ENCODE measurements at regions not wholly inside any gene's neighbourhood (a gene's known extent, or its start where the extent isn't known, plus 50 kb on each side); places are given as distances from the start of the nearest gene placed in this dataset.

DNA sequence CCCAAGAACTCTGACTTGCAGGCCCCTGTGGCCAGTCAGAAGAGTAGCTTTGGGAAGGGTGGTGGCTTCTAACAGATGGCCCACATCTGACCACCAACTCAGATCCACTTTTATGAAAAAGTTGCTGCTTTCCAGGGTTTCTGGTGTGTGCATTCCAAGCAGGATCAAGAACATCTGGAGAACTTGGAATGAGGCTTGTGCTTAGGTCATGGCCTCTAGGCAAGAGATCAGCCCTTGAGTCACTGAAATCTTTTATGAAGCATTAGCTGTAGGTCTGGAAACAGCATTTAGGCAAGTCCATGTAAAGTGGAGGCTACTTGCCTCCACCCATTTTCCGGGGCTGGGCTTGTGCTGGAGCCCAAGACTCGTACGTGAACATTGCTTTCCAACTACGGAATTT lies 433.3 kb downstream of the SH3GL2 start:
- CTCF ChIA-PET = no interaction called here
- ATAC-seq = no peak

DNA sequence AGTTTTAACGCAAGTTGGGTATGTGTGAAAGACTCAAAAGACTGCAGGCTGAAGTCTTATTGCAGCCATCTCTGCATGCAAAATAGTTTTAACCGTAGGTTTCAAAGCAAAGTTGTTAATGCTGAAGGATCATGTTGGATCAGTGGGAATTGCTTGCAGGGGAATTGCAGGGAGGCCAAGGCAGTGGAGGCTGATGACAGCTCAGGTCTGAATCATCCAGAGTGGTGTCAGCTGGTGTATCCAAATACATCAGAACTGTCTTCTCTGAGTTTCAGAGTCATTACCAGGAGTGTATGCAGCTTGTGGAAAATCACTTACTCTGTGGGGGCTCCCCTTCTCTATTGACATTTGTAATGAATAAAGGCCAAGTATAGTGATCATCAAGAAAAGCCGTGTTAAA lies 435.7 kb downstream of the SH3GL2 start:
- Mint-ChIP-seq H3K36me3 (peaks cover 10% of the 10 kb centered on the region), H3K27ac (no peak overlapping the region), H3K27me3 (ENCODE audit: low read depth) (no peaks in the 10 kb centered on the region), H3K9me3 (peaks cover 16% of the 10 kb centered on the region), H3K4me3 (no peak overlapping the region), H3K4me1 (peaks cover 8% of the 10 kb centered on the region)
- ChIA-PET POLR2A (no interaction called here), CTCF (interaction anchor here (0.7 kb wide), 1 partner anchor 199 kb away, joined by 3 read pairs; no protein-coding TSS in a partner anchor)
- ATAC-seq = no peak
- no peak for DNase-seq (ENCODE audit: low spot score)
- TF ChIP-seq NFE2L1 (CRISPR knock-in tag; IDR thresholded peaks at IDR 0.05) (no peak), ZNF263 (CRISPR knock-in tag; IDR thresholded peaks at IDR 0.05; ENCODE audit: low read depth) (no peak), ZNF423 (CRISPR knock-in tag; IDR thresholded peaks at IDR 0.05) (no peak), KAT7 (CRISPR knock-in tag; IDR thresholded peaks at IDR 0.05; ENCODE audit: borderline replicate concordance) (no peak), FOXJ3 (CRISPR knock-in tag; IDR thresholded peaks at IDR 0.05; ENCODE audit: borderline replicate concordance) (no peak), ZNF232 (CRISPR knock-in tag; IDR thresholded peaks at IDR 0.05) (no peak)
- TF ChIP-seq, protein P1, sequence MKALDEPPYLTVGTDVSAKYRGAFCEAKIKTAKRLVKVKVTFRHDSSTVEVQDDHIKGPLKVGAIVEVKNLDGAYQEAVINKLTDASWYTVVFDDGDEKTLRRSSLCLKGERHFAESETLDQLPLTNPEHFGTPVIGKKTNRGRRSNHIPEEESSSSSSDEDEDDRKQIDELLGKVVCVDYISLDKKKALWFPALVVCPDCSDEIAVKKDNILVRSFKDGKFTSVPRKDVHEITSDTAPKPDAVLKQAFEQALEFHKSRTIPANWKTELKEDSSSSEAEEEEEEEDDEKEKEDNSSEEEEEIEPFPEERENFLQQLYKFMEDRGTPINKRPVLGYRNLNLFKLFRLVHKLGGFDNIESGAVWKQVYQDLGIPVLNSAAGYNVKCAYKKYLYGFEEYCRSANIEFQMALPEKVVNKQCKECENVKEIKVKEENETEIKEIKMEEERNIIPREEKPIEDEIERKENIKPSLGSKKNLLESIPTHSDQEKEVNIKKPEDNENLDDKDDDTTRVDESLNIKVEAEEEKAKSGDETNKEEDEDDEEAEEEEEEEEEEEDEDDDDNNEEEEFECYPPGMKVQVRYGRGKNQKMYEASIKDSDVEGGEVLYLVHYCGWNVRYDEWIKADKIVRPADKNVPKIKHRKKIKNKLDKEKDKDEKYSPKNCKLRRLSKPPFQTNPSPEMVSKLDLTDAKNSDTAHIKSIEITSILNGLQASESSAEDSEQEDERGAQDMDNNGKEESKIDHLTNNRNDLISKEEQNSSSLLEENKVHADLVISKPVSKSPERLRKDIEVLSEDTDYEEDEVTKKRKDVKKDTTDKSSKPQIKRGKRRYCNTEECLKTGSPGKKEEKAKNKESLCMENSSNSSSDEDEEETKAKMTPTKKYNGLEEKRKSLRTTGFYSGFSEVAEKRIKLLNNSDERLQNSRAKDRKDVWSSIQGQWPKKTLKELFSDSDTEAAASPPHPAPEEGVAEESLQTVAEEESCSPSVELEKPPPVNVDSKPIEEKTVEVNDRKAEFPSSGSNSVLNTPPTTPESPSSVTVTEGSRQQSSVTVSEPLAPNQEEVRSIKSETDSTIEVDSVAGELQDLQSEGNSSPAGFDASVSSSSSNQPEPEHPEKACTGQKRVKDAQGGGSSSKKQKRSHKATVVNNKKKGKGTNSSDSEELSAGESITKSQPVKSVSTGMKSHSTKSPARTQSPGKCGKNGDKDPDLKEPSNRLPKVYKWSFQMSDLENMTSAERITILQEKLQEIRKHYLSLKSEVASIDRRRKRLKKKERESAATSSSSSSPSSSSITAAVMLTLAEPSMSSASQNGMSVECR (CRISPR knock-in tag; IDR thresholded peaks at IDR 0.05; ENCODE audit: borderline replicate concordance) = no peak
- TF ChIP-seq, protein P2, sequence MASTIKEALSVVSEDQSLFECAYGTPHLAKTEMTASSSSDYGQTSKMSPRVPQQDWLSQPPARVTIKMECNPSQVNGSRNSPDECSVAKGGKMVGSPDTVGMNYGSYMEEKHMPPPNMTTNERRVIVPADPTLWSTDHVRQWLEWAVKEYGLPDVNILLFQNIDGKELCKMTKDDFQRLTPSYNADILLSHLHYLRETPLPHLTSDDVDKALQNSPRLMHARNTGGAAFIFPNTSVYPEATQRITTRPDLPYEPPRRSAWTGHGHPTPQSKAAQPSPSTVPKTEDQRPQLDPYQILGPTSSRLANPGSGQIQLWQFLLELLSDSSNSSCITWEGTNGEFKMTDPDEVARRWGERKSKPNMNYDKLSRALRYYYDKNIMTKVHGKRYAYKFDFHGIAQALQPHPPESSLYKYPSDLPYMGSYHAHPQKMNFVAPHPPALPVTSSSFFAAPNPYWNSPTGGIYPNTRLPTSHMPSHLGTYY (CRISPR knock-in tag; IDR thresholded peaks at IDR 0.05) = no peak
- TF ChIP-seq, protein P3, sequence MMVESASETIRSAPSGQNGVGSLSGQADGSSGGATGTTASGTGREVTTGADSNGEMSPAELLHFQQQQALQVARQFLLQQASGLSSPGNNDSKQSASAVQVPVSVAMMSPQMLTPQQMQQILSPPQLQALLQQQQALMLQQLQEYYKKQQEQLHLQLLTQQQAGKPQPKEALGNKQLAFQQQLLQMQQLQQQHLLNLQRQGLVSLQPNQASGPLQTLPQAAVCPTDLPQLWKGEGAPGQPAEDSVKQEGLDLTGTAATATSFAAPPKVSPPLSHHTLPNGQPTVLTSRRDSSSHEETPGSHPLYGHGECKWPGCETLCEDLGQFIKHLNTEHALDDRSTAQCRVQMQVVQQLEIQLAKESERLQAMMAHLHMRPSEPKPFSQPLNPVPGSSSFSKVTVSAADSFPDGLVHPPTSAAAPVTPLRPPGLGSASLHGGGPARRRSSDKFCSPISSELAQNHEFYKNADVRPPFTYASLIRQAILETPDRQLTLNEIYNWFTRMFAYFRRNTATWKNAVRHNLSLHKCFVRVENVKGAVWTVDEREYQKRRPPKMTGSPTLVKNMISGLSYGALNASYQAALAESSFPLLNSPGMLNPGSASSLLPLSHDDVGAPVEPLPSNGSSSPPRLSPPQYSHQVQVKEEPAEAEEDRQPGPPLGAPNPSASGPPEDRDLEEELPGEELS (CRISPR knock-in tag; IDR thresholded peaks at IDR 0.05) = no peak
- TF ChIP-seq, protein P4, sequence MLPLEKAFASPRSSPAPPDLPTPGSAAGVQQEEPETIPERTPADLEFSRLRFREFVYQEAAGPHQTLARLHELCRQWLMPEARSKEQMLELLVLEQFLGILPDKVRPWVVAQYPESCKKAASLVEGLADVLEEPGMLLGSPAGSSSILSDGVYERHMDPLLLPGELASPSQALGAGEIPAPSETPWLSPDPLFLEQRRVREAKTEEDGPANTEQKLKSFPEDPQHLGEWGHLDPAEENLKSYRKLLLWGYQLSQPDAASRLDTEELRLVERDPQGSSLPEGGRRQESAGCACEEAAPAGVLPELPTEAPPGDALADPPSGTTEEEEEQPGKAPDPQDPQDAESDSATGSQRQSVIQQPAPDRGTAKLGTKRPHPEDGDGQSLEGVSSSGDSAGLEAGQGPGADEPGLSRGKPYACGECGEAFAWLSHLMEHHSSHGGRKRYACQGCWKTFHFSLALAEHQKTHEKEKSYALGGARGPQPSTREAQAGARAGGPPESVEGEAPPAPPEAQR (CRISPR knock-in tag; IDR thresholded peaks at IDR 0.05) = no peak

More for the DNA sequence above, 433.3 kb downstream of the SH3GL2 start:
- no peak for TF ChIP-seq TP53 (CRISPR knock-in tag; IDR thresholded peaks at IDR 0.05)
- TF ChIP-seq, protein P5, sequence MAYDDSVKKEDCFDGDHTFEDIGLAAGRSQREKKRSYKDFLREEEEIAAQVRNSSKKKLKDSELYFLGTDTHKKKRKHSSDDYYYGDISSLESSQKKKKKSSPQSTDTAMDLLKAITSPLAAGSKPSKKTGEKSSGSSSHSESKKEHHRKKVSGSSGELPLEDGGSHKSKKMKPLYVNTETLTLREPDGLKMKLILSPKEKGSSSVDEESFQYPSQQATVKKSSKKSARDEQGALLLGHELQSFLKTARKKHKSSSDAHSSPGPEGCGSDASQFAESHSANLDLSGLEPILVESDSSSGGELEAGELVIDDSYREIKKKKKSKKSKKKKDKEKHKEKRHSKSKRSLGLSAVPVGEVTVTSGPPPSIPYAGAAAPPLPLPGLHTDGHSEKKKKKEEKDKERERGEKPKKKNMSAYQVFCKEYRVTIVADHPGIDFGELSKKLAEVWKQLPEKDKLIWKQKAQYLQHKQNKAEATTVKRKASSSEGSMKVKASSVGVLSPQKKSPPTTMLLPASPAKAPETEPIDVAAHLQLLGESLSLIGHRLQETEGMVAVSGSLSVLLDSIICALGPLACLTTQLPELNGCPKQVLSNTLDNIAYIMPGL (CRISPR knock-in tag; IDR thresholded peaks at IDR 0.05) = no peak
- TF ChIP-seq IRF2 (CRISPR knock-in tag; IDR thresholded peaks at IDR 0.05; ENCODE audit: borderline replicate concordance, low read depth) = no peak
- TF ChIP-seq, protein P6, sequence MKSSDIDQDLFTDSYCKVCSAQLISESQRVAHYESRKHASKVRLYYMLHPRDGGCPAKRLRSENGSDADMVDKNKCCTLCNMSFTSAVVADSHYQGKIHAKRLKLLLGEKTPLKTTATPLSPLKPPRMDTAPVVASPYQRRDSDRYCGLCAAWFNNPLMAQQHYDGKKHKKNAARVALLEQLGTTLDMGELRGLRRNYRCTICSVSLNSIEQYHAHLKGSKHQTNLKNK (CRISPR knock-in tag; IDR thresholded peaks at IDR 0.05) = no peak
- TF ChIP-seq, protein P7, sequence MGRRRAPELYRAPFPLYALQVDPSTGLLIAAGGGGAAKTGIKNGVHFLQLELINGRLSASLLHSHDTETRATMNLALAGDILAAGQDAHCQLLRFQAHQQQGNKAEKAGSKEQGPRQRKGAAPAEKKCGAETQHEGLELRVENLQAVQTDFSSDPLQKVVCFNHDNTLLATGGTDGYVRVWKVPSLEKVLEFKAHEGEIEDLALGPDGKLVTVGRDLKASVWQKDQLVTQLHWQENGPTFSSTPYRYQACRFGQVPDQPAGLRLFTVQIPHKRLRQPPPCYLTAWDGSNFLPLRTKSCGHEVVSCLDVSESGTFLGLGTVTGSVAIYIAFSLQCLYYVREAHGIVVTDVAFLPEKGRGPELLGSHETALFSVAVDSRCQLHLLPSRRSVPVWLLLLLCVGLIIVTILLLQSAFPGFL (CRISPR knock-in tag; IDR thresholded peaks at IDR 0.05; ENCODE audit: borderline replicate concordance) = no peak
- no peak for TF ChIP-seq ZBTB21 (CRISPR knock-in tag; IDR thresholded peaks at IDR 0.05; ENCODE audit: borderline replicate concordance)
- TF ChIP-seq, protein P8, sequence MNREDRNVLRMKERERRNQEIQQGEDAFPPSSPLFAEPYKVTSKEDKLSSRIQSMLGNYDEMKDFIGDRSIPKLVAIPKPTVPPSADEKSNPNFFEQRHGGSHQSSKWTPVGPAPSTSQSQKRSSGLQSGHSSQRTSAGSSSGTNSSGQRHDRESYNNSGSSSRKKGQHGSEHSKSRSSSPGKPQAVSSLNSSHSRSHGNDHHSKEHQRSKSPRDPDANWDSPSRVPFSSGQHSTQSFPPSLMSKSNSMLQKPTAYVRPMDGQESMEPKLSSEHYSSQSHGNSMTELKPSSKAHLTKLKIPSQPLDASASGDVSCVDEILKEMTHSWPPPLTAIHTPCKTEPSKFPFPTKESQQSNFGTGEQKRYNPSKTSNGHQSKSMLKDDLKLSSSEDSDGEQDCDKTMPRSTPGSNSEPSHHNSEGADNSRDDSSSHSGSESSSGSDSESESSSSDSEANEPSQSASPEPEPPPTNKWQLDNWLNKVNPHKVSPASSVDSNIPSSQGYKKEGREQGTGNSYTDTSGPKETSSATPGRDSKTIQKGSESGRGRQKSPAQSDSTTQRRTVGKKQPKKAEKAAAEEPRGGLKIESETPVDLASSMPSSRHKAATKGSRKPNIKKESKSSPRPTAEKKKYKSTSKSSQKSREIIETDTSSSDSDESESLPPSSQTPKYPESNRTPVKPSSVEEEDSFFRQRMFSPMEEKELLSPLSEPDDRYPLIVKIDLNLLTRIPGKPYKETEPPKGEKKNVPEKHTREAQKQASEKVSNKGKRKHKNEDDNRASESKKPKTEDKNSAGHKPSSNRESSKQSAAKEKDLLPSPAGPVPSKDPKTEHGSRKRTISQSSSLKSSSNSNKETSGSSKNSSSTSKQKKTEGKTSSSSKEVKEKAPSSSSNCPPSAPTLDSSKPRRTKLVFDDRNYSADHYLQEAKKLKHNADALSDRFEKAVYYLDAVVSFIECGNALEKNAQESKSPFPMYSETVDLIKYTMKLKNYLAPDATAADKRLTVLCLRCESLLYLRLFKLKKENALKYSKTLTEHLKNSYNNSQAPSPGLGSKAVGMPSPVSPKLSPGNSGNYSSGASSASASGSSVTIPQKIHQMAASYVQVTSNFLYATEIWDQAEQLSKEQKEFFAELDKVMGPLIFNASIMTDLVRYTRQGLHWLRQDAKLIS (CRISPR knock-in tag; IDR thresholded peaks at IDR 0.05; ENCODE audit: borderline replicate concordance) = no peak
- TF ChIP-seq CREM (CRISPR knock-in tag; IDR thresholded peaks at IDR 0.05) = no peak
- peaks cover 8% of the 10 kb centered on the region for H3K4me1 Mint-ChIP-seq
- H3K9me3 Mint-ChIP-seq = 0 out of 2 replicates have a peak, but pooled peaks cover 3% of the 10 kb centered on the region
- no peak overlapping the region for H3K4me3 Mint-ChIP-seq
- H3K27ac Mint-ChIP-seq = no peak overlapping the region
- no peak for DNase-seq (ENCODE audit: low spot score)
- H3K27me3 Mint-ChIP-seq (ENCODE audit: low read depth) = no peaks in the 10 kb centered on the region
- H3K36me3 Mint-ChIP-seq = no peaks in the 10 kb centered on the region
- POLR2A ChIA-PET = no interaction called here

All from WTC11 (cell line).